ENCODE measurements at regions not wholly inside any gene's neighbourhood (a gene's known extent, or its start where the extent isn't known, plus 50 kb on each side); places are given as distances from the start of the nearest gene placed in this dataset.

GRCh38 chr2:122183890-122184289, 428.4 kb downstream of the TSN start:
- DNase-seq: no peak

- DNase-seq: no peak
These were observed 431.3 kb downstream of the TSN start for GRCh38 chr2:122186761-122187222.

GRCh38 chr2:122191331-122191730, 435.9 kb downstream of the TSN start:
- DNase-seq: peak; percentile 4

- DNase-seq: no peak
These were observed 438.2 kb downstream of the TSN start for GRCh38 chr2:122193622-122194021.

GRCh38 chr2:122194546-122194945, 439.1 kb downstream of the TSN start:
- no peak for DNase-seq

GRCh38 chr2:122203523-122203922, 448.1 kb downstream of the TSN start:
- DNase-seq: peak; percentile 39

GRCh38 chr2:122205641-122206040, 450.2 kb downstream of the TSN start:
- no peak for DNase-seq

GRCh38 chr2:122206101-122206500, 450.6 kb downstream of the TSN start:
- no peak for DNase-seq

GRCh38 chr2:122209377-122209776, 453.9 kb downstream of the TSN start:
- no peak for DNase-seq

GRCh38 chr2:122210065-122210464, 454.6 kb downstream of the TSN start:
- DNase-seq: no peak

- DNase-seq: no peak
These were observed 455.7 kb downstream of the TSN start for GRCh38 chr2:122210898-122211856.

- DNase-seq: no peak
These were observed 457.9 kb downstream of the TSN start for GRCh38 chr2:122213312-122213711.

- DNase-seq: no peak
These were observed 460.6 kb downstream of the TSN start for GRCh38 chr2:122216071-122216470.

GRCh38 chr2:122216901-122217300, 461.4 kb downstream of the TSN start:
- DNase-seq: no peak

GRCh38 chr2:122218596-122218995, 463.1 kb downstream of the TSN start:
- no peak for DNase-seq

GRCh38 chr2:122219504-122219903, 464.1 kb downstream of the TSN start:
- DNase-seq: no peak

GRCh38 chr2:122221665-122222064, 466.2 kb downstream of the TSN start:
- no peak for DNase-seq

GRCh38 chr2:122231296-122231695, 475.8 kb downstream of the TSN start:
- DNase-seq: no peak

- no peak for DNase-seq
These were observed 477.9 kb downstream of the TSN start for GRCh38 chr2:122233372-122233771.

GRCh38 chr2:122236152-122236874, 480.9 kb downstream of the TSN start:
- peak; percentile 89 for DNase-seq

GRCh38 chr2:122236925-122237324, 481.5 kb downstream of the TSN start:
- DNase-seq: no peak

GRCh38 chr2:122237450-122237849, 482.0 kb downstream of the TSN start:
- no peak for DNase-seq

GRCh38 chr2:122238006-122238559, 482.6 kb downstream of the TSN start:
- no peak for DNase-seq

- DNase-seq: no peak
These were observed 484.0 kb downstream of the TSN start for GRCh38 chr2:122239440-122239839.
